Heart left ventricle (tissue), 13 donors: ENCODE measurements at regions not wholly inside any gene's neighbourhood (a gene's known extent, or its start where the extent isn't known, plus 50 kb on each side); places are given as distances from the start of the nearest gene placed in this dataset.

Experiments used
- POLR2A ChIP-seq, 2 donors: fragments of 450-650 bp; IDR thresholded peaks; one replicate each; pipeline ENCODE4 v1.6.1; 2017; ENCODE audit warnings: antibody characterized with exemption in 2 of 2, mild to moderate bottlenecking in 2 of 2, moderate library complexity in 2 of 2
- TF ChIP-seq, protein P1 (sequence below), 12 donors: fragments of 200-600 bp; sonication (generic) in 4 of 12; IDR thresholded peaks; one replicate each; pipeline versions ENCODE4 v1.5.0 to v1.8.0; 2018 to 2022; ENCODE audit warnings: antibody characterized with exemption in 12 of 12, mild to moderate bottlenecking in 5 of 12
- donor health status: ischemic (EF 13 %, LVEDD 7.1; RV severe dilation, severe dysfunction).
- donor health status: DM: no; HTN: yes; CAD: no.
- donor health status: DM: no; HTN: no; CAD: no.
- donor health status: ischemic (EF 25% LVEDD 6.9; RV normal size, moderate dysfunction).
- donor health status: ischemic (EF 25% LVEDD 5.7; RV mildly dilated, moderate dysfunction).
- donor health status: ischemic (EF 35%, LVEDD 5.7; RV mildly dilated, moderate dysfunction).
- donor health status: nonischemic (EF 11% LVEDD 7.7; RV severe dilation, severe dysfunction).
- donor health status: DM: yes; HTN: yes; CAD: no.
- donor health status: PGD.
- donor health status: ischemic (EF 29% LVEDD 5.4; RV normal size, mild dysfunction).
- donor health status: nonischemic (EF 23%, LVEDD 6.1; RV moderate dilation, normal function).

DNA sequence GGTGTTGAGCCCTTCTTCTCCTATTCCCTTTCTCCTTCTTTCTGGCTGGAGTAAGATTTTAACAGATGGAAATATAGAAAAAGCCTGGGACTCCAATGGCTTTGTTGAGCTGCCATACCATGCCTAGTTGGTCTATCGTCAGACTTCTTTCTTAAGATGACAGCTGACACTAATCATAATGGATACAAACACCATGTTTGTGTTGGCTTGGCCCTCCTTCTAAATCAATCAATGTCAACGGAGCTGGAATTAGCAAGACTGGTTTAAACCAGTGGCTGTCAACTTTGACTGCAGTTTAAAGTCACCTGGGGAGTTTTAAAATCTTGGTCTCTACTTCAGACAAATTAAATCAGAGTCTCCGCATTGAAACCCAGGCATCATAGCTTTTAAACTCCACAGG, 264.5 kb upstream of the PRR16 start:
- TF ChIP-seq, protein P1, sequence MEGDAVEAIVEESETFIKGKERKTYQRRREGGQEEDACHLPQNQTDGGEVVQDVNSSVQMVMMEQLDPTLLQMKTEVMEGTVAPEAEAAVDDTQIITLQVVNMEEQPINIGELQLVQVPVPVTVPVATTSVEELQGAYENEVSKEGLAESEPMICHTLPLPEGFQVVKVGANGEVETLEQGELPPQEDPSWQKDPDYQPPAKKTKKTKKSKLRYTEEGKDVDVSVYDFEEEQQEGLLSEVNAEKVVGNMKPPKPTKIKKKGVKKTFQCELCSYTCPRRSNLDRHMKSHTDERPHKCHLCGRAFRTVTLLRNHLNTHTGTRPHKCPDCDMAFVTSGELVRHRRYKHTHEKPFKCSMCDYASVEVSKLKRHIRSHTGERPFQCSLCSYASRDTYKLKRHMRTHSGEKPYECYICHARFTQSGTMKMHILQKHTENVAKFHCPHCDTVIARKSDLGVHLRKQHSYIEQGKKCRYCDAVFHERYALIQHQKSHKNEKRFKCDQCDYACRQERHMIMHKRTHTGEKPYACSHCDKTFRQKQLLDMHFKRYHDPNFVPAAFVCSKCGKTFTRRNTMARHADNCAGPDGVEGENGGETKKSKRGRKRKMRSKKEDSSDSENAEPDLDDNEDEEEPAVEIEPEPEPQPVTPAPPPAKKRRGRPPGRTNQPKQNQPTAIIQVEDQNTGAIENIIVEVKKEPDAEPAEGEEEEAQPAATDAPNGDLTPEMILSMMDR (IDR thresholded peaks at IDR 0.05), result no peak
- no peak for TF ChIP-seq POLR2A (IDR thresholded peaks at IDR 0.05)
